HEK293 (cell line): ENCODE measurements at regions not wholly inside any gene's neighbourhood (a gene's known extent, or its start where the extent isn't known, plus 50 kb on each side); places are given as distances from the start of the nearest gene placed in this dataset.

Experiments used
- HOXA7 ChIP-seq: sonication (generic); formaldehyde crosslinking; IDR thresholded peaks from 2 replicates; pipeline ENCODE4 v1.8.1; 2022; ENCODE audit warnings: missing genetic modification reagents, borderline replicate concordance
- KLF16 ChIP-seq: fragments of 450-650 bp; formaldehyde crosslinking; IDR thresholded peaks from 2 replicates; pipeline ENCODE4 v1.5.1; 2017; ENCODE audit warnings: missing biosample characterization, missing genetic modification characterization
- ZNF223 ChIP-seq: fragments of 450-650 bp; formaldehyde crosslinking; IDR thresholded peaks from 2 replicates; pipeline ENCODE4 v1.5.1; 2016; ENCODE audit warnings: missing biosample characterization, missing genetic modification characterization
- ZNF274 ChIP-seq, 2 experiments: fragments of 200-500 bp in 1 of 2; fragments of 450-650 bp in 1 of 2; sonication (Bioruptor generic) in 1 of 2; formaldehyde crosslinking in 1 of 2; IDR thresholded peaks; 2 replicates each; pipeline versions ENCODE4 v1.5.1 to v1.6.1; 2014 to 2016; ENCODE audit warnings: borderline replicate concordance in 1 of 2, inconsistent platforms in 1 of 2, low read length in 1 of 2, missing biosample characterization in 1 of 2, missing genetic modification characterization in 1 of 2
- ZNF488 ChIP-seq: fragments of 450-650 bp; formaldehyde crosslinking; IDR thresholded peaks from 2 replicates; pipeline ENCODE4 v1.5.1; 2016; ENCODE audit warnings: missing biosample characterization, missing genetic modification characterization
- ZNF529 ChIP-seq: fragments of 450-650 bp; formaldehyde crosslinking; IDR thresholded peaks from 2 replicates; pipeline ENCODE4 v1.5.1; 2017; ENCODE audit warnings: missing genetic modification characterization, missing biosample characterization; ENCODE audit not compliant: insufficient replicate concordance
- ZNF610 ChIP-seq: fragments of 450-650 bp; formaldehyde crosslinking; IDR thresholded peaks from 2 replicates; pipeline ENCODE4 v1.5.1; 2016; ENCODE audit warnings: missing biosample characterization, missing genetic modification characterization, borderline replicate concordance
- TF ChIP-seq, protein P1 (sequence below): fragments of 450-650 bp; formaldehyde crosslinking; IDR thresholded peaks from 2 replicates; pipeline ENCODE4 v1.5.1; 2016; ENCODE audit warnings: missing biosample characterization, missing genetic modification characterization
- TF ChIP-seq, protein P2 (sequence below): fragments of 450-650 bp; formaldehyde crosslinking; IDR thresholded peaks from 2 replicates; pipeline ENCODE4 v1.5.0; 2017; ENCODE audit warnings: missing biosample characterization, missing genetic modification characterization, borderline replicate concordance

GRCh38 chr7:15765753-15766152 lies 79.3 kb upstream of the MEOX2 start:
- TF ChIP-seq, protein P1, sequence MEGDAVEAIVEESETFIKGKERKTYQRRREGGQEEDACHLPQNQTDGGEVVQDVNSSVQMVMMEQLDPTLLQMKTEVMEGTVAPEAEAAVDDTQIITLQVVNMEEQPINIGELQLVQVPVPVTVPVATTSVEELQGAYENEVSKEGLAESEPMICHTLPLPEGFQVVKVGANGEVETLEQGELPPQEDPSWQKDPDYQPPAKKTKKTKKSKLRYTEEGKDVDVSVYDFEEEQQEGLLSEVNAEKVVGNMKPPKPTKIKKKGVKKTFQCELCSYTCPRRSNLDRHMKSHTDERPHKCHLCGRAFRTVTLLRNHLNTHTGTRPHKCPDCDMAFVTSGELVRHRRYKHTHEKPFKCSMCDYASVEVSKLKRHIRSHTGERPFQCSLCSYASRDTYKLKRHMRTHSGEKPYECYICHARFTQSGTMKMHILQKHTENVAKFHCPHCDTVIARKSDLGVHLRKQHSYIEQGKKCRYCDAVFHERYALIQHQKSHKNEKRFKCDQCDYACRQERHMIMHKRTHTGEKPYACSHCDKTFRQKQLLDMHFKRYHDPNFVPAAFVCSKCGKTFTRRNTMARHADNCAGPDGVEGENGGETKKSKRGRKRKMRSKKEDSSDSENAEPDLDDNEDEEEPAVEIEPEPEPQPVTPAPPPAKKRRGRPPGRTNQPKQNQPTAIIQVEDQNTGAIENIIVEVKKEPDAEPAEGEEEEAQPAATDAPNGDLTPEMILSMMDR (tag by site-specific recombination): no peak
- TF ChIP-seq ZNF488 (tag by site-specific recombination): no peak
- TF ChIP-seq ZNF610 (tag by site-specific recombination): no peak
- no peak for TF ChIP-seq HOXA7 (CRISPR knock-in tag)
- TF ChIP-seq ZNF274 (IDR thresholded peaks at IDR 0.05; ENCODE audit: low read length): no peak
- no peak for TF ChIP-seq ZNF274 (tag by site-specific recombination; IDR thresholded peaks at IDR 0.05; ENCODE audit: borderline replicate concordance)
- TF ChIP-seq ZNF223 (tag by site-specific recombination): no peak
- no peak for TF ChIP-seq KLF16 (tag by site-specific recombination)
- no peak for TF ChIP-seq ZNF529 (tag by site-specific recombination)
- TF ChIP-seq, protein P2, sequence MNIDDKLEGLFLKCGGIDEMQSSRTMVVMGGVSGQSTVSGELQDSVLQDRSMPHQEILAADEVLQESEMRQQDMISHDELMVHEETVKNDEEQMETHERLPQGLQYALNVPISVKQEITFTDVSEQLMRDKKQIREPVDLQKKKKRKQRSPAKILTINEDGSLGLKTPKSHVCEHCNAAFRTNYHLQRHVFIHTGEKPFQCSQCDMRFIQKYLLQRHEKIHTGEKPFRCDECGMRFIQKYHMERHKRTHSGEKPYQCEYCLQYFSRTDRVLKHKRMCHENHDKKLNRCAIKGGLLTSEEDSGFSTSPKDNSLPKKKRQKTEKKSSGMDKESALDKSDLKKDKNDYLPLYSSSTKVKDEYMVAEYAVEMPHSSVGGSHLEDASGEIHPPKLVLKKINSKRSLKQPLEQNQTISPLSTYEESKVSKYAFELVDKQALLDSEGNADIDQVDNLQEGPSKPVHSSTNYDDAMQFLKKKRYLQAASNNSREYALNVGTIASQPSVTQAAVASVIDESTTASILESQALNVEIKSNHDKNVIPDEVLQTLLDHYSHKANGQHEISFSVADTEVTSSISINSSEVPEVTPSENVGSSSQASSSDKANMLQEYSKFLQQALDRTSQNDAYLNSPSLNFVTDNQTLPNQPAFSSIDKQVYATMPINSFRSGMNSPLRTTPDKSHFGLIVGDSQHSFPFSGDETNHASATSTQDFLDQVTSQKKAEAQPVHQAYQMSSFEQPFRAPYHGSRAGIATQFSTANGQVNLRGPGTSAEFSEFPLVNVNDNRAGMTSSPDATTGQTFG (tag by site-specific recombination): no peak
